ENCODE measurements at regions not wholly inside any gene's neighbourhood (a gene's known extent, or its start where the extent isn't known, plus 50 kb on each side); places are given as distances from the start of the nearest gene placed in this dataset.

DNA sequence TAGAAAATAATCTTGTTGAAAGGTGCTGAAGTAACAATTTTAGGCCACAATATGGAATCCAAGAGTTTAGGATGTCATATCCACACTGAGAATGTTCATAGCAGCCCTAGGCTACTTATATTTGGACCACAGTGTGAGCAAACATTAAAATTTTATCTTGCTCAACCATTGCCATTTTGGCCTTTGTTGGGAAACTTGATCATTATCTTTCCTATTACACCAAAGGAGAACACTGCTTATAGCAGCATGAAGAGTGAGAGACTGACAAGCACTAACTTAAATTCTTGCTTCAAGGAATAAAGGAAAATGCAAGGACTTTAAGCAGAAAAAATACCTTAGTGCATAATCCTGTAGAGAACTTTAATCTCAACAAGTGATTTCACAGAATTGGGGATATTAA, 86.3 kb upstream of the LRRTM4 start:
- no peak overlapping the region for H3K4me3 ChIP-seq (ENCODE audit: low read depth, low read length)
- TF ChIP-seq, protein P1, sequence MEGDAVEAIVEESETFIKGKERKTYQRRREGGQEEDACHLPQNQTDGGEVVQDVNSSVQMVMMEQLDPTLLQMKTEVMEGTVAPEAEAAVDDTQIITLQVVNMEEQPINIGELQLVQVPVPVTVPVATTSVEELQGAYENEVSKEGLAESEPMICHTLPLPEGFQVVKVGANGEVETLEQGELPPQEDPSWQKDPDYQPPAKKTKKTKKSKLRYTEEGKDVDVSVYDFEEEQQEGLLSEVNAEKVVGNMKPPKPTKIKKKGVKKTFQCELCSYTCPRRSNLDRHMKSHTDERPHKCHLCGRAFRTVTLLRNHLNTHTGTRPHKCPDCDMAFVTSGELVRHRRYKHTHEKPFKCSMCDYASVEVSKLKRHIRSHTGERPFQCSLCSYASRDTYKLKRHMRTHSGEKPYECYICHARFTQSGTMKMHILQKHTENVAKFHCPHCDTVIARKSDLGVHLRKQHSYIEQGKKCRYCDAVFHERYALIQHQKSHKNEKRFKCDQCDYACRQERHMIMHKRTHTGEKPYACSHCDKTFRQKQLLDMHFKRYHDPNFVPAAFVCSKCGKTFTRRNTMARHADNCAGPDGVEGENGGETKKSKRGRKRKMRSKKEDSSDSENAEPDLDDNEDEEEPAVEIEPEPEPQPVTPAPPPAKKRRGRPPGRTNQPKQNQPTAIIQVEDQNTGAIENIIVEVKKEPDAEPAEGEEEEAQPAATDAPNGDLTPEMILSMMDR (IDR thresholded peaks at IDR 0.05; ENCODE audit: insufficient read depth, low read depth, low read length), result no peak
- DNase-seq (ENCODE audit: low read depth), result no peak

DNA sequence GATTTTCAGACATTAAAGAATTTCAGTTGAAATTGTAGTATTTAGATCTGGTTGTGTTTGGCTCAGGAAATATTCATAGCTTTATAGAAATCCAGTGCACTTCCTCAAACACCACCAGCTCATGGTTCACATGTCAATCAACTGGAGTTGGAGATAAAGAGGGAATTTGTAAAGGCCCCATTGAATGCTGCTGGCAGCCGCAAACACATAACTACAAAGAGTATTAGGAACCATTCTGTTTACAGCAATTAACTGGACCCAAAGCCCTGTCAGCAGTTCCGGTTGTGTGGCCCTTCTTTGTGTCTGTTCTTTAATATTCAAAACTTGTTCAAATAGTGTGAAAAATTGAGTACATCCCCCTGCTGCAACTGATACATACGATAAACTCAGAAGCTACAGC, 107.4 kb upstream of the LRRTM4 start:
- H3K4me3 ChIP-seq (ENCODE audit: low read depth, low read length), result no peak overlapping the region
- TF ChIP-seq, protein P1 (IDR thresholded peaks at IDR 0.05; ENCODE audit: insufficient read depth, low read depth, low read length), result no peak
- DNase-seq (ENCODE audit: low read depth), result no peak

DNA sequence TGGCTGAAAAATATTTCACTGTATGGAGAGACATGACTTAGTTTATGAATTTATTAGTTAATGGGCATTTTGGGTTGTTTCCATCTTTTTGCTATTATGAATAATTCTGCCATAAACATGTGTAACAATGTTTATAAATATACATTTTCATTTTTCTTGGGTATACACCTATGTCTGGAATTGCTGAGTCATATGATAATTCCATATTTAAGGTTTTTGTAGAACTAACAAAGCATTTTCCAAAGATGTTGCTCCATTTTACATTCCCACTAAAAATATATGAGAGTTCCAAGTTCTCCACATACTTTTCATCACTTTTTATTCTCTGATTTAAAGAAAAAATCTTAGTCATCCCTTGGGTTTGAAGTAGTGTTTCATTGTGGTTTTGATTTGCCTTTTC, 108.8 kb upstream of the LRRTM4 start:
- TF ChIP-seq, protein P1 (IDR thresholded peaks at IDR 0.05; ENCODE audit: insufficient read depth, low read depth, low read length), result no peak
- H3K4me3 ChIP-seq (ENCODE audit: low read depth, low read length), result no peak overlapping the region
- DNase-seq (ENCODE audit: low read depth), result no peak

DNA sequence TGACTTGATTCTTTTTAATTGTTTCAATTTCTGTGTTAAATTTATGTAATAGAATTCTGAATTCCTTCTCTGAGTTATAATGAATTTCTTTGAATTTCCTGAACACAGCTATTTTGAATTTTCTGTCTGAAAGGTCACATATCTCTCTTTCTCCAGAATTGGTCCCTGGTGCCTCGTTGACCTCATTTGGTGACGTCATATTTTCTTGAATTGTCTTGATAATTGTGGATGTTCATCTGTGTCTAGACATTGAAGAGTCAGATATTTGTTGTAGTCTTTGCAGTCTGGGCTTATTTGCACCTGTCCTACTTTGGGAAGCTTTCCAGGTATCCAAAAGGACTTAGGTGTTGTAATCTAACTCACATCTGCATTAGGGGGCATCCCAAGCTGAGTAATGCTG, 111.4 kb upstream of the LRRTM4 start:
- no peak for DNase-seq (ENCODE audit: low read depth)
- TF ChIP-seq, protein P1 (IDR thresholded peaks at IDR 0.05; ENCODE audit: insufficient read depth, low read depth, low read length), result no peak
- no peak overlapping the region for H3K4me3 ChIP-seq (ENCODE audit: low read depth, low read length)

DNA sequence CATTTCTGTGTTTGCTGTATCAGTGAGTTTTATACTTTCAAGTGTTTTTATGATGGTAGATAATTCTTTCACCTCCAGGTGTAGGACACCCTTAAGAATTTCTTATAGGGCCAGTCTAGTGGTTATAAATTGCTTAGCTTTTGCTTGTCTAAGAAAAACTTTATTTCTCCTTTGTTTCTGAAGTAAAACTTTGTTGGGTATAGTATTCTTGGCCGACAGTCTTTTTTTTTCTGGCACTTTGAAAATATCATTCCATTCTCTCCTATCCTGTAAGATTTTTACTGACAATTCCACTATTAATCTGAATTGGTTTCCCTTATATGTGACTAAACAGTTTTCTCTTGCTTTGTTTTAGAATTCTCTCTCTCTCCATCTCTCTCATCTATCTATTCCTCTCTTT, 118.7 kb upstream of the LRRTM4 start:
- TF ChIP-seq, protein P1 (IDR thresholded peaks at IDR 0.05; ENCODE audit: insufficient read depth, low read depth, low read length), result no peak
- no peak for DNase-seq (ENCODE audit: low read depth)
- no peak overlapping the region for H3K4me3 ChIP-seq (ENCODE audit: low read depth, low read length)

DNA sequence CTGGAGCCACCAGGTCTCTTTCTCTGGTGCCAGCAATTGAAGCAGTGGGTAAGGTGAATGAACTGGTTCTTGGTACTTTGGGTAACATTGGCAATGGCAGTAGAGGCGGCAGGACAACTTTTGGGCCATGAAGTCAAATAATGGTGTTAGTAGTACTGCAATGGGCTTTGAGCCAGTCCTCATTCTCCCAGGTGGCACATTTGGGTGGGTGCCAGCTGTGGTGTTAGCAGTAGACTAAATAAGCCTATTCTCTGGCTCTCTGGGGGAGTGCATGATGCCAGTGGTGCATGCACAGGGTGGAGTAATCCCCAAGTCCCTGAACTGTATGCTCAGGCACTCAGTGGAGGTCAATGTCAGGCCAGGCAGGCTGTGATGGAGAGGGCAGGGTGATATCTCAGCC, 120.2 kb upstream of the LRRTM4 start:
- no peak for DNase-seq (ENCODE audit: low read depth)
- TF ChIP-seq, protein P1 (IDR thresholded peaks at IDR 0.05; ENCODE audit: insufficient read depth, low read depth, low read length), result no peak
- no peak overlapping the region for H3K4me3 ChIP-seq (ENCODE audit: low read depth, low read length)

GRCh38 chr2:77649856-77650255, 127.7 kb upstream of the LRRTM4 start:
- H3K4me3 ChIP-seq (ENCODE audit: low read depth, low read length), result no peak overlapping the region
- TF ChIP-seq, protein P1 (IDR thresholded peaks at IDR 0.05; ENCODE audit: insufficient read depth, low read depth, low read length), result no peak
- no peak for DNase-seq (ENCODE audit: low read depth)

Data from fibroblast of villous mesenchyme (primary cell).